A549 (cell line): ENCODE measurements at regions not wholly inside any gene's neighbourhood (a gene's known extent, or its start where the extent isn't known, plus 50 kb on each side); places are given as distances from the start of the nearest gene placed in this dataset.

Experiments used
- CTCF ChIP-seq: fragments of >200 bp; sonication (Bioruptor Twin); formaldehyde crosslinking; IDR thresholded peaks from 3 replicates; pipeline ENCODE4 v1.5.1; 2016
- EP300 ChIP-seq, 2 experiments: fragments of >200 bp; sonication (Bioruptor Twin); formaldehyde crosslinking; IDR thresholded peaks; 2 replicates in 1 of 2; 3 replicates in 1 of 2; pipeline ENCODE4 v1.6.1; 2016 to 2017
- ESRRA ChIP-seq: fragments of 150-350 bp; IDR thresholded peaks from 2 replicates; pipeline ENCODE4 v1.6.1; 2014; ENCODE audit warnings: mild to moderate bottlenecking, low read length, borderline replicate concordance
- JUN ChIP-seq, 2 experiments: fragments of >200 bp; sonication (Bioruptor Twin); formaldehyde crosslinking; IDR thresholded peaks; 2 replicates in 1 of 2; 3 replicates in 1 of 2; pipeline ENCODE4 v1.6.1; 2016 to 2017
- NR3C1 ChIP-seq: fragments of >200 bp; sonication (Bioruptor Twin); formaldehyde crosslinking; IDR thresholded peaks from 3 replicates; pipeline ENCODE4 v1.6.1; 2017
- PHF8 ChIP-seq: fragments of 200-600 bp; sonication (generic); IDR thresholded peaks from 2 replicates; pipeline ENCODE4 v1.6.1; 2016; ENCODE audit warnings: low read depth, mild to moderate bottlenecking, antibody characterized with exemption, moderate library complexity, borderline replicate concordance
- POLR2A ChIP-seq: IDR thresholded peaks from 2 replicates; pipeline ENCODE4 v1.6.1; 2012; ENCODE audit warnings: mild to moderate bottlenecking, low read length
- POLR2AphosphoS2 ChIP-seq: conservative IDR thresholded peaks from 2 replicates; pipeline ENCODE4 v1.6.1; 2012; ENCODE audit warnings: low read length, improper control_type of control experiment, inconsistent platforms
- RCOR1 ChIP-seq: fragments of 150-350 bp; IDR thresholded peaks from 2 replicates; pipeline ENCODE4 v1.6.1; 2014; ENCODE audit warnings: antibody characterized with exemption, low read length, low read depth
- REST ChIP-seq: fragments of 200-600 bp; sonication (generic); IDR thresholded peaks from 2 replicates; pipeline ENCODE4 v1.6.1; 2016; ENCODE audit warnings: antibody characterized with exemption, mild to moderate bottlenecking, moderate library complexity
- RFX5 ChIP-seq: fragments of 450-650 bp; IDR thresholded peaks from 2 replicates; pipeline ENCODE4 v1.7.1; 2014; ENCODE audit warnings: antibody characterized with exemption, mild to moderate bottlenecking, moderate library complexity

- no peak for TF ChIP-seq ESRRA
- TF ChIP-seq RFX5, result no peak
- TF ChIP-seq POLR2A, result no peak
- no peak for TF ChIP-seq RCOR1
- TF ChIP-seq NR3C1, result no peak
- no peak for TF ChIP-seq REST
- TF ChIP-seq CTCF, result no peak
- TF ChIP-seq PHF8, result no peak
- no peak for TF ChIP-seq POLR2AphosphoS2
- TF ChIP-seq EP300 (IDR thresholded peaks at IDR 0.05), result no peak
- no peak for TF ChIP-seq JUN (IDR thresholded peaks at IDR 0.05)
These were observed 58.6 kb downstream of the RASL11A start for GRCh38 chr13:27329210-27329609.
